Heart left ventricle (tissue), 16 donors: ENCODE measurements at regions not wholly inside any gene's neighbourhood (a gene's known extent, or its start where the extent isn't known, plus 50 kb on each side); places are given as distances from the start of the nearest gene placed in this dataset.

Experiments used
- ATAC-seq, 4 donors: fragments of 200-7000 bp; cut with Tn5 transposase; one replicate each; pipeline ENCODE4 v1.9.1; 2020 to 2022; ENCODE audit warnings: moderate library complexity in 4 of 4, mild to moderate bottlenecking in 3 of 4, moderate number of reproducible peaks in 1 of 4
- DNase-seq, 5 donors: peaks; one replicate each; pipeline ENCODE4 v3.0.0-alpha.2; 2020
- H3K27ac ChIP-seq, 12 donors: fragments of 200-600 bp; sonication (generic) in 4 of 12; one replicate each; pipeline versions ENCODE4 v1.5.0 to v1.8.0; 2016 to 2022; ENCODE audit warnings: mild to moderate bottlenecking in 2 of 12
- H3K27me3 ChIP-seq, 9 donors: fragments of 200-600 bp; sonication (generic) in 2 of 9; one replicate each; pipeline versions ENCODE4 v1.5.1 to v1.8.0; 2016 to 2022; ENCODE audit warnings: mild to moderate bottlenecking in 3 of 9
- H3K36me3 ChIP-seq, 9 donors: fragments of 200-600 bp; sonication (generic) in 2 of 9; one replicate each; pipeline versions ENCODE4 v1.5.0 to v1.8.0; 2018 to 2022; ENCODE audit warnings: mild to moderate bottlenecking in 2 of 9
- H3K4me1 ChIP-seq, 12 donors: fragments of 200-600 bp; sonication (generic) in 4 of 12; one replicate each; pipeline versions ENCODE4 v1.5.0 to v1.8.0; 2016 to 2022; ENCODE audit warnings: mild to moderate bottlenecking in 3 of 12
- H3K4me3 ChIP-seq, 12 donors: fragments of 200-600 bp; sonication (generic) in 4 of 12; one replicate each; pipeline versions ENCODE4 v1.5.0 to v1.8.0; 2017 to 2022; ENCODE audit warnings: mild to moderate bottlenecking in 9 of 12, moderate library complexity in 4 of 12
- H3K9me3 ChIP-seq, 12 donors: fragments of 200-600 bp; sonication (generic) in 4 of 12; one replicate each; pipeline versions ENCODE4 v1.5.0 to v1.8.0; 2016 to 2022; ENCODE audit warnings: mild to moderate bottlenecking in 1 of 12
- POLR2A ChIP-seq, 2 donors: fragments of 450-650 bp; IDR thresholded peaks; one replicate each; pipeline ENCODE4 v1.6.1; 2017; ENCODE audit warnings: antibody characterized with exemption in 2 of 2, mild to moderate bottlenecking in 2 of 2, moderate library complexity in 2 of 2
- WGBS, 4 donors: extraction: QIAGEN DNeasy Blood & Tissue Kit in 2 of 4; methylation state at CpG; one replicate each; pipeline versions ENCODE4 v1.1.5 to v1.1.7; 2013 to 2018; 5-methylcytosine and 5-hydroxymethylcytosine counted together
- intact Hi-C, 10 donors: fragments of 100-400 bp; cut with DNase I; formaldehyde crosslinking; loops; one replicate each; pipeline versions ENCODE4 v1.11.1 to v1.14.2; 2022
- TF ChIP-seq, protein P1 (sequence below), 12 donors: fragments of 200-600 bp; sonication (generic) in 4 of 12; IDR thresholded peaks; one replicate each; pipeline versions ENCODE4 v1.5.0 to v1.8.0; 2018 to 2022; ENCODE audit warnings: antibody characterized with exemption in 12 of 12, mild to moderate bottlenecking in 5 of 12
- donor health status: ischemic (EF 13 %, LVEDD 7.1; RV severe dilation, severe dysfunction).
- donor health status: healthy with polysubstance abuse.
- donor health status: DM: no; HTN: yes; CAD: no.
- donor health status: DM: no; HTN: no; CAD: no.
- donor health status: ischemic (EF 25% LVEDD 6.9; RV normal size, moderate dysfunction).
- donor health status: ischemic (EF 25% LVEDD 5.7; RV mildly dilated, moderate dysfunction).
- donor health status: healthy.
- donor health status: DM: yes; HTN: yes; CAD: no.
- donor health status: ischemic (EF 35%, LVEDD 5.7; RV mildly dilated, moderate dysfunction).
- donor health status: nonischemic (EF 11% LVEDD 7.7; RV severe dilation, severe dysfunction).
- donor health status: DM: yes; HTN: yes; CAD: no.
- donor health status: PGD.
- donor health status: ischemic (EF 29% LVEDD 5.4; RV normal size, mild dysfunction).
- donor health status: nonischemic (EF 23%, LVEDD 6.1; RV moderate dilation, normal function).

DNA sequence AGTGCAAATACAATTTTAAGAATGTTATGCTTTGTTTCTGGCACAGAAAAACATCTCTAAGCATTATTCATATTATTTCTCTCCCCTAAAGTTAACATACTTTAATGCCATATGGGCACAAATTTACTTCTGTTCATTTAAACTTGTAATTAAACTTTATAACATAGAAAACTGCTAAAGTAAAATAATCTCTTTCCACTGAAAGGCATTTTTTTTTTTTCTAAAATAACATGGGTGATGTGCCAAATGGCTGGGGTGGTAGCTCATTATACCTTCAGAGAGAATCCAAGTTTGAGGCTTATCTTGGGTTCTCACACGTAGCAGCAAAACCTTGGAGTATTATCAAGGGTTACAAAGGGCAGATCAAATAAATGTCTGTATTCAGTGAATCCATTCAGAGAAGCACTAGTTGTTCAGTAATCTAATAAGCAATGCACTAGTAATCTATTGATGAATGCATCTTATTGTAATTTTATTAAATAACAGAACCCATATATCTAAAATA, 257.6 kb upstream of the POU5F2 start:
- Histone ChIP-seq H3K9me3 (peaks cover 0 to 22% (median 5%) of the 10 kb centered on the region in 12 donors), H3K36me3 (no peaks in the 10 kb centered on the region), H3K4me1 (peaks cover 0 to 10% (median 0%) of the 10 kb centered on the region in 12 donors), H3K27me3 (no peaks in the 10 kb centered on the region), H3K27ac (no peak overlapping the region), H3K4me3 (no peak overlapping the region)
- intact Hi-C loops, result no loop called here
- TF ChIP-seq, protein P1, sequence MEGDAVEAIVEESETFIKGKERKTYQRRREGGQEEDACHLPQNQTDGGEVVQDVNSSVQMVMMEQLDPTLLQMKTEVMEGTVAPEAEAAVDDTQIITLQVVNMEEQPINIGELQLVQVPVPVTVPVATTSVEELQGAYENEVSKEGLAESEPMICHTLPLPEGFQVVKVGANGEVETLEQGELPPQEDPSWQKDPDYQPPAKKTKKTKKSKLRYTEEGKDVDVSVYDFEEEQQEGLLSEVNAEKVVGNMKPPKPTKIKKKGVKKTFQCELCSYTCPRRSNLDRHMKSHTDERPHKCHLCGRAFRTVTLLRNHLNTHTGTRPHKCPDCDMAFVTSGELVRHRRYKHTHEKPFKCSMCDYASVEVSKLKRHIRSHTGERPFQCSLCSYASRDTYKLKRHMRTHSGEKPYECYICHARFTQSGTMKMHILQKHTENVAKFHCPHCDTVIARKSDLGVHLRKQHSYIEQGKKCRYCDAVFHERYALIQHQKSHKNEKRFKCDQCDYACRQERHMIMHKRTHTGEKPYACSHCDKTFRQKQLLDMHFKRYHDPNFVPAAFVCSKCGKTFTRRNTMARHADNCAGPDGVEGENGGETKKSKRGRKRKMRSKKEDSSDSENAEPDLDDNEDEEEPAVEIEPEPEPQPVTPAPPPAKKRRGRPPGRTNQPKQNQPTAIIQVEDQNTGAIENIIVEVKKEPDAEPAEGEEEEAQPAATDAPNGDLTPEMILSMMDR (IDR thresholded peaks at IDR 0.05), result no peak
- no peak for TF ChIP-seq POLR2A (IDR thresholded peaks at IDR 0.05)
- ATAC-seq (no peak), DNase-seq (no peak)
- 21 to 28% (median 23%) methylated on average over 1 of the region's 1 CpG for WGBS, 4 donors

DNA sequence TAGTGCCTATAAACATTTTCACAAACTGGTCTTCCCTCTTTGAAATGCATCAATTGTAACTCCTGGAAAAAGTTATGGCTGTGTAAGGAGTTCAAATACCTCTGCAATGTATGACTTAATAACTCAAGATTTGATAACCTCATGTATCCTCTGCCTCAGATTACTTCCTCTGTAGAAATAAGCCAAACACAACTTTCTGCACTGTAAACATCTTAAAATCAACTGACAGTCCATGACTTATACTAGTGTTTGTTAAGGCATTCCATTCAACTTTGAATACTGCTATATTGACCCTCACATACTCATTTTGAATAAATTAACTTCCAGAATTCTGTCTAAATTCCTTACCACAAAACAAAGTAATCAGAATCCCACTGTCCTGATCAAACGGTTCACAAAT, 256.2 kb upstream of the POU5F2 start:
- ATAC-seq (no peak), DNase-seq (no peak)
- no peaks in the 10 kb centered on the region for H3K27me3 ChIP-seq
- TF ChIP-seq, protein P1 (IDR thresholded peaks at IDR 0.05), result no peak
- TF ChIP-seq POLR2A (IDR thresholded peaks at IDR 0.05), result no peak
- H3K36me3 ChIP-seq, result no peaks in the 10 kb centered on the region
- 70 to 84% (median 77%) methylated on average over 1 of the region's 1 CpG for WGBS, 4 donors
- no peak overlapping the region for H3K4me3 ChIP-seq
- no peak overlapping the region for H3K27ac ChIP-seq
- H3K9me3 ChIP-seq, result peaks cover 0 to 22% (median 5%) of the 10 kb centered on the region in 12 donors
- intact Hi-C loops, result no loop called here
- peaks cover 0 to 10% (median 0%) of the 10 kb centered on the region in 12 donors for H3K4me1 ChIP-seq

DNA sequence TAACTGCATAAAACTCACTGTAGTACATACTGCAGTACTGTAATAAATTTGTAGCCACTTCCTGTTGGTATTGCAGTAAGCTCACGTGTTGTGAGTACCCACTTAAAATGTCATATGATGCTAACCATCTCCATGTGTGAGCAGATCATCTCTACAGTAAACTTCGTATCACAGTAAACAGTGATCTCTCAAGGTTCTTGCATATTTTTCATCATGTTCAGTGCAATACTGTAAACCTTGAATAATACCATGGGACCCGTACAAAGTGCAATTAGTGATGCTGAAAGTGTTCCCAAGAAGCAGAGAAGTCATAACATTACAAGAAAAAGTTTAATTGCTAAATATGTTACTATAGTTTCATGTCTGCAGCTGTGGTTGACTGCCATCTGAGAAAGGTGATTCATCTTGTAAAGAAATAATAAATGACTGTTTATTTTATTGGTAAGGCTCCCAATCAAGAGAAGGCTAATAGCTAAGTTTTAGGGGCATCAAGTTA, 253.8 kb upstream of the POU5F2 start:
- H3K36me3 ChIP-seq, result no peaks in the 10 kb centered on the region
- no peak overlapping the region for H3K27ac ChIP-seq
- 62 to 74% (median 69%) methylated on average over 3 of the region's 3 CpGs for WGBS, 4 donors
- ATAC-seq, result no peak
- intact Hi-C loops, result no loop called here
- no peaks in the 10 kb centered on the region for H3K27me3 ChIP-seq
- H3K4me1 ChIP-seq, result peaks cover 0 to 19% (median 7%) of the 10 kb centered on the region in 12 donors
- TF ChIP-seq, protein P1 (IDR thresholded peaks at IDR 0.05), result no peak
- no peak for TF ChIP-seq POLR2A (IDR thresholded peaks at IDR 0.05)
- H3K4me3 ChIP-seq, result no peak overlapping the region
- no peak for DNase-seq
- peaks cover 0 to 4% (median 0%) of the 10 kb centered on the region in 12 donors for H3K9me3 ChIP-seq

DNA sequence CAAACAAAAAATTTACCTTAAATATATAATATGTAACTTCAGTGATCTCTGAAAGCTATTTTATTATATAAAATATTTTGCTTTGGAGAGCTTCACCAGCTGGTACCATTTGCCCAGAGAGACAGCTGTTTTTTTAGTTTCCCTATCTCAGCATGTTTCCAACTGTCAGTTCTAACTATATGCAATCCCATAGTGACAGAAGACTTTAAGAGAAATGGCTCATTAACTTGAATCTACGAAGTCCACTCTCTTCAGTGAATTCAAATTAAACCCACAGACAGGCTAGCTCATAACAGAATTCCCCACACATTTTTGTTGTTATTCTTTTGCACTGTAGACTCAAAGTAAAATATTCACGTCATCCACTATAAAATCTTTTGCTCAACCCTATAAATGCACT, 251.8 kb upstream of the POU5F2 start:
- intact Hi-C loops, result no loop called here
- no peak for TF ChIP-seq POLR2A (IDR thresholded peaks at IDR 0.05)
- TF ChIP-seq, protein P1 (IDR thresholded peaks at IDR 0.05), result no peak
- H3K27me3 ChIP-seq, result no peaks in the 10 kb centered on the region
- ATAC-seq (no peak), DNase-seq (no peak)
- no peaks in the 10 kb centered on the region for H3K9me3 ChIP-seq
- no peak overlapping the region for H3K27ac ChIP-seq
- no peaks in the 10 kb centered on the region for H3K36me3 ChIP-seq
- no peak overlapping the region for H3K4me3 ChIP-seq
- WGBS, 4 donors, result 80 to 91% (median 88%) methylated on average over 2 of the region's 2 CpGs
- peaks cover 0 to 14% (median 5%) of the 10 kb centered on the region in 12 donors for H3K4me1 ChIP-seq
